GM21515 (cell line): ENCODE measurements at regions not wholly inside any gene's neighbourhood (a gene's known extent, or its start where the extent isn't known, plus 50 kb on each side); places are given as distances from the start of the nearest gene placed in this dataset.
"Not testable (repeated sequence)": the region's sequence is repeated elsewhere in the genome, so short reads cannot be mapped to it uniquely, and the experiment has no call there.

ENCODE experiments used
- ATAC-seq: cut with Tn5 transposase; IDR thresholded peaks from one replicate; pipeline ENCODE4 v1.9.1; 2021; ENCODE audit not compliant: unreplicated experiment

DNA sequence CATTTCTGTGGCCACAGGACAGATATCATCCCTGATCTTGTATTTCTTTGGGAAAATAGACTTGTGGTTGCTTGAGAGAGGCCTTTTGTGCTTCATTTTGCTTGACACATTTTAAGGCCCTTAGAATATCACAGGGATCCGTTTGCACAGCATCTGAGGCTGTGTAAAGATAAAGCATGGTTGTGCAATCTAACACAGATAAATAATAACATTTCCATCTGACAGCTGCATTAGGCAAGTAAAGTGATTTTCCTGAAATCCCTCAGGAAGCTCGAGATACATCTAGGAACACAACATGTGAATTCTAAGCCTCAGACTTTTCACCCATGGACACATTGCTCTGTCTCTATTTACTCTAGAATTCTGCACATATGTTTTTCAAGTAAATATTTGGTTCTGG lies 212.8 kb upstream of the ADAMTSL1 start:
- ATAC-seq: no peak

DNA sequence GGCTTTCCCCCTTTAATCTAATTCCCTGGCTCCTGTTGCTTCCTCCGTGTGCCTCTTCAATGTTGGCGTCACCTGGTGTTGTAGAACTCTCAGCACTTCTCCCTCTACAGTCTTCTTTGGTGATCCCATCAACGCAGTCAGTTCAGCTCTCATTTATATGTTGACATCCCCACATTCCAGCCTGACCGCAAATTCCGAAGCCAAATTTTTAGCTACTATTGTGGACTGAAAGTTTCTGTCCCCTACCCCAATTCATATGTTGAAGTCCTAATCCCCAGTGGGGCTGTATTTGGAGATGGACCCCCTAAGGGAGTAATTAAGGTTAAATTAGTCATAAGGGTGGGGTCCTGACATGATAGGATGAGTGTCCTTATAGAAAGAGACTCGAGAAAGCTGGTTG lies 210.6 kb upstream of the ADAMTSL1 start:
- no peak for ATAC-seq

DNA sequence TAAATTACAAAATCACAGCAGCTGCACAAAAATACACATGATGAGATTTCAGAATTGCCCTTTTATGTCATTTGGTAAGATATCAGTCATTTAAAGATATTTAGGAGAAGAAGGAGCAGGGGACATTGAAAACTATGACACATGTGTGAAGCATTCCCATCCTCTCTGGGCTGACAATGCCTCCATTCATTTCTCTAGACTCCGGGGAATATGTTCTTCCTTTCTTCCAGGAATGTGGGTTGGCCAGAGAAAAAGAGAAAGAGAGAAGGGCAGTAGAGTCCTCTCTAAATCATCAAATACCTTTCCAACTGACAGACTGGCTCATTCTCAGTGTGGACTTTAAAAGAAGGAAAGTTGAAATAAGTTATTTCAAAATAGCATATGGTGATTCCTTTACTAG lies 205.6 kb upstream of the ADAMTSL1 start:
- ATAC-seq: no peak

DNA sequence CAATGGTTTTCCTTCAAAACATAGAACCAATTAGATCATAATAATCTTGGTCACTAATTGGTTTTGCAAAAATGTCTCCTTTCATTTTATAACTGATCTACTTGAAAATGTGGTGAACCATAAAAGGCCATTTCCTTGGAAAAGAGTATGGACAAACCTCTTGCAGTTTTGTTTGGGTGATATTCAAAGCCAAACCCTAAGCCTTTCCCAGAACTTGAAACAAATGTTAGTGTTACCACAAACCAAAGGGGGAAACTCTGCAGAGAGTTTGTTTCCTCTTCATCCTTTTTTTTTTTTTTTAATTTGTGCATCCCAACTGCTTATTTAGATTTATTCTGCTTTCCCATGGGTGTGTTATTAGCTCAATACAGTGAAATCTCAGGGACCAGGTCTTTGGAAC lies 204.4 kb upstream of the ADAMTSL1 start:
- ATAC-seq: no peak

- ATAC-seq: no peak
These were observed 199.3 kb upstream of the ADAMTSL1 start for GRCh38 chr9:18274693-18275092.

GRCh38 chr9:18275313-18275990 lies 198.5 kb upstream of the ADAMTSL1 start:
- no peak for ATAC-seq

DNA sequence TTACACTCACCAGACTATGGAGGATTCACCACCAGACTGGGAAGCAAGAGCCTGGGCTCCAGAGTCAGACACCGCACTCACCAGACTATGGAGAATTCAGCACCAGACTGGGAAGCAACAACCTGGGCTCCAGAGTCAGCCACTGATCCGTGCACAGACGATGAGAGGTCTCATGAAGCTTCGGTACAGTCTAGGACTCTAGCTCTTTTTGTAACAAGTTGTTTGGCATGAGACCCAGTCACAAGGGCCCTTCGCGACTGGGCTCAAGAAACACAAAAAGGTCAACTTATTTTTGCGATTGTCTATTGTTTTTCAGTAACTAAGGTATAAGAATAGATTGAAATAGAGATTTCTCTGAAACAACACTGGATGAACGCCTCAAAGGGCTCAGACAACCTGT lies 192.7 kb upstream of the ADAMTSL1 start:
- no peak for ATAC-seq

GRCh38 chr9:18294229-18294628 lies 179.7 kb upstream of the ADAMTSL1 start:
- ATAC-seq: no peak

DNA sequence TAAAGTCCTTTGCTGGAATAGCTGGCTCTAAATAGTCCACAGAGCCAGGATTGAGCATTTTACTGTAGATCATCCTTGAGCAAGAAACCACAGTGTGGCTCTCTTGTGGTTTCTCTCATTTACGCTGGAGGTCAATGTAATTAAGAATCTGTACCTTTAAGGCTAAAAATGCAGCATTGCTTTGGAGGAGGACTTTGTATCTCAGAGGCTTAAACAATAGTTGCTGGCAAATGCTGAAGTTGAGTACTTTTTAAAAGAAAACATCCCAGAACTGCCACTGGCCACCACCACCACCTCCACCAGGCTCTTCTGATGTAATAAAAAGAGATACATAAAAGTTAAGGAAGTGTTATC lies 177.3 kb upstream of the ADAMTSL1 start:
- ATAC-seq: no peak

DNA sequence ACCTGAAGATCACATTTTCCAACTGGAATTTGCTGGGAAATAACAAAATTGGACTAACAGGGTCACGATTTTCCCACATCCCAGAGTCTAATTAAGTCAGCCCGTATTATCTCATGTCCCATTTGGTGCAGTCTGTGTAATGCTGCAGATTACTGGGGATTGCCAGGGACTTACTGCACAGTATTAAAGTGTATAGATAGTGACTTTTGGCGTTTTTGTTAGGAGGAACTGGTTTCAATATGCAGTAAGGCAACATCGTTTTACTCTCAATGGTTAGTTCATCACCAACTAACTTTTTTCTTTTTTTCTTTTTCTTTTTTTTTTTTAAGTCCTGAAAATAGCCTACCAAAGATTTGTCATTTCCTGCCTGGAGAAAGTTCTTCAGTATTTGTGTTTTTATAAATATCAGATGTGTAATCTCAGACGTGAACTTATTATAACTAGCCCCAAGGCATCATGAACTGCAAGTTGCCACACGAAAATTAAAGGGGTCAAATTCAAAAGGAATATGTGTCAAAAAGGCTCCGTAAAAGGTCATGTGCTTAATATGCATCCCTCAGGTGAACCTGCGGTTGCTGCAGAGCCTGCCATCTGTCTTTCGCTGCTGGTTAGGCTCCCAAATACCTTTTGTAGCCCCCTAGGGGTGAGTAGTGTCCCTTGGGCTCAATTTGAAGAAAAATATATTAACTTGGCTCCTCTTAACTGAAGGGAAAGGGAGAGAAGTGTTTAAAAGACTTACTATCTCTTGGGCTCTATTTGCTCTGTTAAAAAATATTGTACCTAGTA lies 176.7 kb upstream of the ADAMTSL1 start:
- ATAC-seq: no peak

DNA sequence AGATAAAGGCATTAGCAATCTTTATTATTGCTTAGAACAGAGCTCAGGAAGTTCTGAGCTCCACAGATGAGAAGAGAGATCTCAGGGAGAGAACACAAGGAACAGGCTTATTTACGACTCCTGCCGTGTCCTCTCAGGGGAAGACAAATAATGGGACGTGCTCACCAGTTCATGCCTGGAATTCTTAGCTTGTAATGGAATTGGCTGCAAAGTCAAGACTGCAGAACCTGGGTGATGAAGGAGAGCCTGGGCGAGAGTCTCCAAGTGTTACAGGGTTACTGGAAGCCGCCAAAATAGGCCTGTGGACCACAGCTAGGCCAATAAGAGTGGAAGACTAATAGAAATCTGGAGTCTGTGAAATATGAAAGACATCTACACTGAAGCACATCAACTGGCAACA lies 174.5 kb upstream of the ADAMTSL1 start:
- ATAC-seq: no peak

DNA sequence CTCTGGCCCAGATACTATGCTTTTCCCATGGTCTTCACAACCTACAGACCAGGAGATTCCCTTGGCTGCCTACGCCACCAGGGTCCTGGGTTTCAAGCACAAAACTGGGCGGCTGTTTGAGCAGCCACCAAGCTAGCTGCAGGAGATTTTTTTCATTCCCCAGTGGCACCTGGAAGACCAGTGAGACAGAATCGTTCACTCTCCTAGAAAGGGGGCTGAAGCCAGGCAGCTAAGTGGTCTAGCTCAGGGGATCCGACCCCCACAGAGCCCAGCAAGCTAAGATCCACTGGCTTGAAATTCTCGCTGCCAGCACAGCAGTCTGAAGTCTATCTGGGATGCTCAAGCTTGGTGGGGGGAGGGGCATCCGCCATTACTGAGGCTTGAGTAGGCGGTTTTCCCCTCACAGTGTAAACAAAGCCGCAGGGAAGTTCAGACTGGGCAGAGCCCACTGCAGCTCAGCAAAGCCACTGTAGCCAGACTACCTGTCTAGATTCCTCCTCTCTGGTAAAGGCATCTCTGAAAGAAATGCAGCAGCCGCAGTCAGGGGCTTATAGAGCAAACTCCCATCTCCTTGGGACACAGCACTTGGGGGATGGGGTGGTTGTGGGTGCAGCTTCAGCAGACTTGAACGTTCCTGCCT lies 168.7 kb upstream of the ADAMTSL1 start:
- ATAC-seq: not testable (repeated sequence)

DNA sequence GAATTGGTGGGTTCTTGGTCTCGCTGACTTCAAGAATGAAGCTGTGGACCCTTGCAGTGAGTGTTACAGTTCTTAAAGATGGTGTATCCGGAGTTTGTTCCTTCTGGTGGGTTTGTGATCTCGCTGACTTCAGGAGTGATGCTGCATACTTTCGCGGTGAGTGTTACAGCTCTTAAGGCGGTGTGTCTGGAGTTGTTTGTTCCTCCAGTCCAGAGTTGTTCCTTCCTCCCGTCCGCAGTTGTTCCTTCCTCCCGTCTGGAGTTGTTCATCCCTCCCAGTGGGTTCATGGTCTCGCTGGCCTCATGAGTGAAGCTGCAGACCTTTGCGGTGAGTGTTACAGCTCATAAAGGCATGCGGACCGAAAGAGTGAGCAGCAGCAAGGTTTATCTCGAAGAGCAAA lies 159.6 kb upstream of the ADAMTSL1 start:
- no peak for ATAC-seq

DNA sequence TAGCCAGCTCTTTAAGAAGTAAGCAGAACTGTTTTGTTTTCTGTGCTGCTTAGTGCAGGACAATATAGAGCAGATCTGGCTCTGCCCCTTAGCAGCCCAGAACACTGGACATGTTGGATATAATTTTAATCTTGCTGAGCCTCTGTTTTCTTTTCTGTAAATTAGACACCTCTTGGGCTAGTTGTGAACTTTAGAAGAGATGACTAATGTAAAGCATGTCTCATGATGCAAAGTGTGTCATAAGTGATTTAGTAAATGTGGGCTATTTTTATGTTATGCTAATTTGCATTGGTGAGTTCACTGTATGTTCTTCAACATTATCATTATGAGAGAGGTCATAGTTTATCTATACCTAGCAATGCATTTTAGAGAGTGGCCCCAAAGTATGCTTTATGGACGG lies 156.1 kb upstream of the ADAMTSL1 start:
- no peak for ATAC-seq

- ATAC-seq: no peak
These were observed 154.0 kb upstream of the ADAMTSL1 start for GRCh38 chr9:18319918-18320445.

- no peak for ATAC-seq
These were observed 148.8 kb upstream of the ADAMTSL1 start for GRCh38 chr9:18324928-18325745.

DNA sequence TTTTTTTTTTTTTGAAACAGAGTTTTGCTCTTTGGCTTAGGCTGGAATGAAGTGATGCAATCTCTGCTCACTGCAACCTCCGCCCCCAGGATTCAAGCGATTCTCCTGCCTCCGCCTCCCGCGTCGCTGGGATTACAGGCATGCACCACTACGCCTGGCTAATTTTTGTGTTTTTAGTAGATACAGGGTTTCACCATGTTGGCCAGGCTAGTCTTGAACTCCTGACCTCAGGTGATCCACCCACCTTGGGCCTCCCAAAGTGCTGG lies 148.3 kb upstream of the ADAMTSL1 start:
- ATAC-seq: not testable (repeated sequence)

DNA sequence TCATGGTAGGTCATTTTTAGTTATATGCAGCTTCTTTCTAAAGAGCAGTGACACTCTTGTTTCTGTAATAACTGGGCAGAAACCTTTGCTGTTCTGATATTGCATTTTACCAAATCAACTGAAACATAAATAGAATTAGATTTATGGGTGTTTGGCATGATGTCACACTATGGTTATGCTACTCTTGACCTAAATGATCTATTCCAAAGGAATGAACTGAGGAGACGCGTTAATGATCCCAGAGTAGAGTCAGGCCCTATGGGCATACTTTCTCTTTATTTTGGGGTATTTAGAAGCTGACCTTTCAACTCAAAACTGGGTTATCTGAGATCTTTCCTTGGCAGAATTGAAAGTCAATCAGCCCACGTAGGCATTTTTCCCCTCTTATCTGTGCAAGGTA lies 146.8 kb upstream of the ADAMTSL1 start:
- ATAC-seq: no peak

GRCh38 chr9:18330401-18331309 lies 143.3 kb upstream of the ADAMTSL1 start:
- ATAC-seq: no peak

DNA sequence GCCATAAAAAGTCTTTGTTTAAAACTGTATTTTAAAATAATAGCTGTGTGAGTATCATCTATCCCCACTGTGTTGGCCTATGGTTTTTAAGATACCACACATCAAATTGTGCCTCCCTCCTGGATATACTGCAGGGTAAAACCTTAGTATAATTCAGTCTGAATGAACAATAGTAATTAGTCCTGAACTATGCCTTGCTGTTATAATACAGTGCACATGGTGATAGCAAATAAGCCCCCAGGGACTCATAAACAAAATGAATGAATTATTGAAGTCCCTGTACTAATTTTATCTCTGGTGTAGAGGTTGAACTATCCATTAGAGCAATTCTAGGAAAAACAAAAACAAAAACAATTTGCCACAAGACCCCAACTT lies 142.7 kb upstream of the ADAMTSL1 start:
- ATAC-seq: no peak
